GM18520 (cell line): ENCODE measurements at regions not wholly inside any gene's neighbourhood (a gene's known extent, or its start where the extent isn't known, plus 50 kb on each side); places are given as distances from the start of the nearest gene placed in this dataset.

ENCODE experiments used
- ATAC-seq: cut with Tn5 transposase; IDR thresholded peaks from one replicate; pipeline ENCODE4 v1.9.1; 2021; ENCODE audit not compliant: unreplicated experiment

- ATAC-seq = no peak
Observed at GRCh38 chr4:38189445-38189844, 229.2 kb downstream of the PTTG2 start.

GRCh38 chr4:38190717-38191178, 230.6 kb downstream of the PTTG2 start:
- no peak for ATAC-seq

- ATAC-seq = no peak
Observed at GRCh38 chr4:38192516-38192915, 232.3 kb downstream of the PTTG2 start.

- no peak for ATAC-seq
Observed at GRCh38 chr4:38193236-38193863, 233.2 kb downstream of the PTTG2 start.

GRCh38 chr4:38194047-38194602, 233.9 kb downstream of the PTTG2 start:
- no peak for ATAC-seq

GRCh38 chr4:38195486-38195885, 235.3 kb downstream of the PTTG2 start:
- ATAC-seq = no peak

- no peak for ATAC-seq
Observed at GRCh38 chr4:38195911-38196310, 235.7 kb downstream of the PTTG2 start.

- no peak for ATAC-seq
Observed at GRCh38 chr4:38202242-38202641, 242.0 kb downstream of the PTTG2 start.

- no peak for ATAC-seq
Observed at GRCh38 chr4:38203609-38204008, 243.4 kb downstream of the PTTG2 start.

- ATAC-seq = no peak
Observed at GRCh38 chr4:38204339-38205035, 244.3 kb downstream of the PTTG2 start.

GRCh38 chr4:38205261-38205660, 245.1 kb downstream of the PTTG2 start:
- ATAC-seq = no peak

GRCh38 chr4:38207110-38207457, 246.9 kb downstream of the PTTG2 start:
- ATAC-seq = no peak

- no peak for ATAC-seq
Observed at GRCh38 chr4:38209654-38210053, 249.5 kb downstream of the PTTG2 start.

GRCh38 chr4:38210396-38211114, 250.4 kb downstream of the PTTG2 start:
- ATAC-seq = no peak

GRCh38 chr4:38211885-38212284, 251.7 kb downstream of the PTTG2 start:
- ATAC-seq = no peak

GRCh38 chr4:38213083-38213805, 253.0 kb downstream of the PTTG2 start:
- no peak for ATAC-seq

GRCh38 chr4:38222892-38223291, 262.7 kb downstream of the PTTG2 start:
- ATAC-seq = no peak

GRCh38 chr4:38223306-38223705, 263.1 kb downstream of the PTTG2 start:
- no peak for ATAC-seq

- ATAC-seq = no peak
Observed at GRCh38 chr4:38223782-38224236, 263.6 kb downstream of the PTTG2 start.

- ATAC-seq = no peak
Observed at GRCh38 chr4:38224850-38225249, 264.7 kb downstream of the PTTG2 start.

- no peak for ATAC-seq
Observed at GRCh38 chr4:38226170-38226569, 266.0 kb downstream of the PTTG2 start.
